ENCODE measurements at regions not wholly inside any gene's neighbourhood (a gene's known extent, or its start where the extent isn't known, plus 50 kb on each side); places are given as distances from the start of the nearest gene placed in this dataset.

DNA sequence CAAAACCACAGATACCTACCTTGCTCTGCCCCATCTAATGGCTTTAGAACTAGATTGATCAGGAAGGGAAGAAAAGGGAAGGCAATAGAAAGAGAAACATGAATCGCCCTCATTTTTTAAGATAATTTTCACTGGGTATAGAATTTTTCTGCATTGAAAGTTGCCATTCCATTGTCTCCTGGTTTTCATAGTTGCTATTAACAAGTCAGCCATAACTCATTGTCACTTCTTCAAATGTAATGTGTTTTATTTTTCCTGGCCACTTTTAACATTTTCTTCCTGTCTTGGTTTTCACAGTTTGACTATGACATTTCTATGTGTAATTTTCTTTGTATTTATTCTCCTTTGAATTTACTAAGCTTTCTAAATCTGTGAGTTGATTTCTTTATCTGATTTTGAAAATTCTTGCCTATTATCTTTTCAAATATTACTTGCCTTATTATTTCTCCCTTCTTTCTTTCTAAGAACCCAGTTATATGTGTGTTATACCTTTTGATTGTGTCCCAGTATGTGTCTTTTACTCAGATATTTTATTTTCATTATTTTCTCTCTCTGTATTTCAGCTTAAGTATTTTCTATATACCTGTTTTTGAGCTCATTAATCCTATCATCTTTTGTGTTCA, 85.5 kb upstream of the GLI2 start:
- TF ChIP-seq POLR2A (IDR thresholded peaks at IDR 0.05) (no peak), EP300 (IDR thresholded peaks at IDR 0.05) (no peak), POLR2AphosphoS5 (IDR thresholded peaks at IDR 0.05) (no peak)
- TF ChIP-seq, protein P1, sequence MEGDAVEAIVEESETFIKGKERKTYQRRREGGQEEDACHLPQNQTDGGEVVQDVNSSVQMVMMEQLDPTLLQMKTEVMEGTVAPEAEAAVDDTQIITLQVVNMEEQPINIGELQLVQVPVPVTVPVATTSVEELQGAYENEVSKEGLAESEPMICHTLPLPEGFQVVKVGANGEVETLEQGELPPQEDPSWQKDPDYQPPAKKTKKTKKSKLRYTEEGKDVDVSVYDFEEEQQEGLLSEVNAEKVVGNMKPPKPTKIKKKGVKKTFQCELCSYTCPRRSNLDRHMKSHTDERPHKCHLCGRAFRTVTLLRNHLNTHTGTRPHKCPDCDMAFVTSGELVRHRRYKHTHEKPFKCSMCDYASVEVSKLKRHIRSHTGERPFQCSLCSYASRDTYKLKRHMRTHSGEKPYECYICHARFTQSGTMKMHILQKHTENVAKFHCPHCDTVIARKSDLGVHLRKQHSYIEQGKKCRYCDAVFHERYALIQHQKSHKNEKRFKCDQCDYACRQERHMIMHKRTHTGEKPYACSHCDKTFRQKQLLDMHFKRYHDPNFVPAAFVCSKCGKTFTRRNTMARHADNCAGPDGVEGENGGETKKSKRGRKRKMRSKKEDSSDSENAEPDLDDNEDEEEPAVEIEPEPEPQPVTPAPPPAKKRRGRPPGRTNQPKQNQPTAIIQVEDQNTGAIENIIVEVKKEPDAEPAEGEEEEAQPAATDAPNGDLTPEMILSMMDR (IDR thresholded peaks at IDR 0.05), result no peak

Measured in gastroesophageal sphincter (tissue), 3 donors.